DOHH2 (cell line): ENCODE measurements at regions not wholly inside any gene's neighbourhood (a gene's known extent, or its start where the extent isn't known, plus 50 kb on each side); places are given as distances from the start of the nearest gene placed in this dataset.

Experiments used
- H3F3A ChIP-seq: fragments of 200-600 bp; sonication (generic), shearing (Covaris generic); 2 replicates; pipeline ENCODE4 v1.6.0; 2016; ENCODE audit warnings: antibody characterized with exemption, mild to moderate bottlenecking; ENCODE audit not compliant: control insufficient read depth, insufficient read depth
- H3K27ac ChIP-seq: fragments of 200-600 bp; sonication (generic); 2 replicates; pipeline ENCODE4 v1.5.1; 2014; ENCODE audit warnings: low read depth, mild to moderate bottlenecking, low read length, moderate library complexity
- H3K27me3 ChIP-seq: fragments of 200-600 bp; sonication (generic); 2 replicates; pipeline ENCODE4 v1.6.1; 2014; ENCODE audit warnings: mild to moderate bottlenecking, low read length, mixed read lengths; ENCODE audit not compliant: control insufficient read depth
- H3K36me3 ChIP-seq: fragments of 200-600 bp; sonication (generic); 2 replicates; pipeline ENCODE4 v1.6.1; 2014; ENCODE audit warnings: mild to moderate bottlenecking, low read length, moderate library complexity, mixed read lengths; ENCODE audit not compliant: control insufficient read depth
- H3K4me1 ChIP-seq: fragments of 200-600 bp; sonication (generic); 2 replicates; pipeline ENCODE4 v1.6.1; 2014; ENCODE audit warnings: mild to moderate bottlenecking, low read length, mixed read lengths; ENCODE audit not compliant: control insufficient read depth
- H3K4me2 ChIP-seq: fragments of 200-600 bp; sonication (generic); 2 replicates; pipeline ENCODE4 v1.6.0; 2014; ENCODE audit warnings: mild to moderate bottlenecking, low read length, moderate library complexity
- H3K4me3 ChIP-seq: fragments of 200-600 bp; sonication (generic); 2 replicates; pipeline ENCODE4 v1.5.1; 2014; ENCODE audit warnings: mild to moderate bottlenecking, low read length, mixed read lengths
- H3K79me2 ChIP-seq: fragments of 200-600 bp; sonication (generic); 2 replicates; pipeline ENCODE4 v1.6.1; 2014; ENCODE audit warnings: mild to moderate bottlenecking, low read length, mixed read lengths; ENCODE audit not compliant: control insufficient read depth
- H3K9me2 ChIP-seq: fragments of 200-600 bp; sonication (generic); replicated peaks from 2 replicates; pipeline ENCODE4 v1.6.1; 2014; ENCODE audit warnings: mild to moderate bottlenecking, low read length, mixed read lengths; ENCODE audit not compliant: control insufficient read depth
- H3K9me3 ChIP-seq: fragments of 200-600 bp; sonication (generic); 2 replicates; pipeline ENCODE4 v1.6.1; 2014; ENCODE audit warnings: antibody characterized with exemption, low read length, mixed read lengths; ENCODE audit not compliant: control insufficient read depth, insufficient read depth
- H4K20me1 ChIP-seq: fragments of 200-600 bp; sonication (generic); 2 replicates; pipeline ENCODE4 v1.6.0; 2014; ENCODE audit warnings: low read depth, mild to moderate bottlenecking, antibody characterized with exemption, low read length, moderate library complexity; ENCODE audit not compliant: control insufficient read depth, insufficient read depth
- EZH2phosphoT487 ChIP-seq: fragments of 200-600 bp; sonication (generic); IDR thresholded peaks from 2 replicates; pipeline ENCODE4 v1.6.1; 2017; ENCODE audit warnings: borderline replicate concordance, mild to moderate bottlenecking, antibody characterized with exemption, low read length, moderate library complexity, mixed read lengths
- TF ChIP-seq, protein P1 (sequence below): fragments of 200-600 bp; sonication (generic); IDR thresholded peaks from one replicate; pipeline ENCODE4 v1.5.1; 2014; ENCODE audit warnings: antibody characterized with exemption, mild to moderate bottlenecking, low read depth, low read length; ENCODE audit not compliant: poor library complexity, severe bottlenecking

DNA sequence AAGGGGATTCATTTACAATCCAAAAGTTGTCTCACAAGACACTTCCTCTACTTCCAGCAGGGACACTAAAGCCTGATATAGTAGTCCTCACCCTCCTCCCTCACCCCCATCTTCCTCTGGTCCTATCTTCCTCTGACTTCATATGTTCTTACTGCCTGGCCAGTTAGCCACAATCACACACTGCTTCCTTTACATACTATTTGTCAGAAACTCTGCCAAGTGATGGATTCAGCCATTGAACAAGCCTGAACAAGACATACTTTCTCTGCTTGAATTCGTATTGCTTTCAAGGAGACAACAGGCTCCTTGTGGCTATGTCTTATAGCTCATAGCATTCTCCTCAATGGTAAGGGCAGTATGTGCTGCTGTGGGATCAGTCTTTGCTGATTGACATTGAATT, 672.2 kb downstream of the BCL11A start:
- no peak overlapping the region for H3K27ac ChIP-seq
- H3K27me3 ChIP-seq = no peaks in the 10 kb centered on the region
- H3K4me1 ChIP-seq = no peaks in the 10 kb centered on the region
- H3K9me3 ChIP-seq = no peaks in the 10 kb centered on the region
- no peak overlapping the region for H3K4me3 ChIP-seq
- no peak overlapping the region for H3K4me2 ChIP-seq
- no peak for TF ChIP-seq EZH2phosphoT487
- TF ChIP-seq, protein P1, sequence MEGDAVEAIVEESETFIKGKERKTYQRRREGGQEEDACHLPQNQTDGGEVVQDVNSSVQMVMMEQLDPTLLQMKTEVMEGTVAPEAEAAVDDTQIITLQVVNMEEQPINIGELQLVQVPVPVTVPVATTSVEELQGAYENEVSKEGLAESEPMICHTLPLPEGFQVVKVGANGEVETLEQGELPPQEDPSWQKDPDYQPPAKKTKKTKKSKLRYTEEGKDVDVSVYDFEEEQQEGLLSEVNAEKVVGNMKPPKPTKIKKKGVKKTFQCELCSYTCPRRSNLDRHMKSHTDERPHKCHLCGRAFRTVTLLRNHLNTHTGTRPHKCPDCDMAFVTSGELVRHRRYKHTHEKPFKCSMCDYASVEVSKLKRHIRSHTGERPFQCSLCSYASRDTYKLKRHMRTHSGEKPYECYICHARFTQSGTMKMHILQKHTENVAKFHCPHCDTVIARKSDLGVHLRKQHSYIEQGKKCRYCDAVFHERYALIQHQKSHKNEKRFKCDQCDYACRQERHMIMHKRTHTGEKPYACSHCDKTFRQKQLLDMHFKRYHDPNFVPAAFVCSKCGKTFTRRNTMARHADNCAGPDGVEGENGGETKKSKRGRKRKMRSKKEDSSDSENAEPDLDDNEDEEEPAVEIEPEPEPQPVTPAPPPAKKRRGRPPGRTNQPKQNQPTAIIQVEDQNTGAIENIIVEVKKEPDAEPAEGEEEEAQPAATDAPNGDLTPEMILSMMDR = no peak
- H4K20me1 ChIP-seq = no peaks in the 10 kb centered on the region
- H3K79me2 ChIP-seq = no peaks in the 10 kb centered on the region
- no peaks in the 10 kb centered on the region for H3K9me2 ChIP-seq
- H3K36me3 ChIP-seq = no peaks in the 10 kb centered on the region
- H3F3A ChIP-seq = no peaks in the 10 kb centered on the region

DNA sequence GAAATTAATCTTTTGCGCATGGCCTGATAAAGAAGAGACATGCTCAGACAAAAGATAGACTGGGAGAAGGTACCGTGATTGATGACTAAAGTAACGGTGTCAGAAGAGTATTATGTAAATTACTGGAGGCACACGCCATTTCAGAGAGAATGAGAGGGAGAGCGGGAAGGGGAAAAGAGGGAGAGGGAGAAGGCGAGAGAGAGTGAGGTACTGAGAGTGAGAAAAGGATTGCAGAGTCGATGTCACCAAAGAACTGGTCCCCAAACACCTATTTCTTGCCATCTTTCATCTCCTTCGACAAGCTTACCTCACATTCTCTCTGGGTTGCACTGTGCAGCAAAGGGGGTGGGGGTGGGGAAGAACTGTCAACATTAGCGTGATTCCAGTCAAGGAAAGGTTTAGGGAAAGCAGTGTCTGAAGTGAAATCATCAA, 673.7 kb downstream of the BCL11A start:
- H3K9me2 ChIP-seq = no peaks in the 10 kb centered on the region
- TF ChIP-seq, protein P1 = no peak
- no peak for TF ChIP-seq EZH2phosphoT487
- no peak overlapping the region for H3K4me3 ChIP-seq
- H3K27me3 ChIP-seq = peaks cover 4% of the 10 kb centered on the region; the same call in 1 of the 2 replicates
- H3F3A ChIP-seq = no peaks in the 10 kb centered on the region
- no peak overlapping the region for H3K4me2 ChIP-seq
- no peaks in the 10 kb centered on the region for H4K20me1 ChIP-seq
- no peaks in the 10 kb centered on the region for H3K4me1 ChIP-seq
- no peaks in the 10 kb centered on the region for H3K36me3 ChIP-seq
- no peaks in the 10 kb centered on the region for H3K9me3 ChIP-seq
- H3K27ac ChIP-seq = no peak overlapping the region
- no peaks in the 10 kb centered on the region for H3K79me2 ChIP-seq

DNA sequence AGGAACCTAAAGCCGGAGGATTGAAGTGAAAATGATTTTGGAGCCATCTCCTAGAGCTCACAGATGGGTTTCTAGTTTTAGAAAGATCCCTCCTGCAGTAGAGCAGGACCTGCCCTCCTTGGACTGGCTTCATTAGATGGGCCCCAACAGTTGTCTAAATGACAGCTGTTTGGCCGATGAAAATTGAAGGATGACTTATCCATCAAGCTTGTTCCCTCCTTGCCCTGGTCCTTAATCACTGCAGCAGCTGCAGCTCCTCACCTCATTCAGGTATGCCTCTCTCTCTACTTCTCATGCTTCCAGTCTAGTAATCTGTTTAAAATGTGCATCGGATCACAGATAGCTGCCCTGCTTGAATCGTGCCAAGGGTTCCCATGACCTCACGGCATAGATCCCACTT, 677.6 kb downstream of the BCL11A start:
- TF ChIP-seq, protein P1 = no peak
- no peak for TF ChIP-seq EZH2phosphoT487

More for the DNA sequence above, 677.6 kb downstream of the BCL11A start:
- H3K4me2 ChIP-seq = no peak overlapping the region
- no peak overlapping the region for H3K4me3 ChIP-seq
- no peaks in the 10 kb centered on the region for H3K4me1 ChIP-seq
- H3K36me3 ChIP-seq = no peaks in the 10 kb centered on the region
- H3F3A ChIP-seq = no peaks in the 10 kb centered on the region
- H3K27ac ChIP-seq = no peak overlapping the region
- H4K20me1 ChIP-seq = no peaks in the 10 kb centered on the region
- no peaks in the 10 kb centered on the region for H3K9me3 ChIP-seq
- no peaks in the 10 kb centered on the region for H3K79me2 ChIP-seq
- peaks cover 4% of the 10 kb centered on the region; the same call in 1 of the 2 replicates for H3K27me3 ChIP-seq
- H3K9me2 ChIP-seq = no peaks in the 10 kb centered on the region
